H9 (cell line): ENCODE measurements at regions not wholly inside any gene's neighbourhood (a gene's known extent, or its start where the extent isn't known, plus 50 kb on each side); places are given as distances from the start of the nearest gene placed in this dataset.

Experiments used
- DNase-seq: peaks from one replicate; pipeline ENCODE4 v3.0.0-alpha.2; 2017
- H2AFZ ChIP-seq: one replicate; pipeline ENCODE4 v1.6.1; 2013; ENCODE audit warnings: mild to moderate bottlenecking, low read length, control low read depth, moderate library complexity
- H2AK5ac ChIP-seq: 2 replicates; pipeline ENCODE4 v1.6.1; 2013; ENCODE audit warnings: low read length, control low read depth, mixed read lengths; ENCODE audit not compliant: insufficient read length
- H2BK120ac ChIP-seq: one replicate; pipeline ENCODE4 v1.6.1; 2013; ENCODE audit warnings: low read depth, mild to moderate bottlenecking, low read length, control low read depth, inconsistent platforms; ENCODE audit not compliant: poor library complexity, severe bottlenecking
- H2BK12ac ChIP-seq: 2 replicates; pipeline ENCODE4 v1.6.1; 2013; ENCODE audit warnings: low read length, control low read depth, mixed read lengths, low read depth; ENCODE audit not compliant: insufficient read length
- H2BK15ac ChIP-seq: 2 replicates; pipeline ENCODE4 v1.6.1; 2013; ENCODE audit warnings: low read depth, low read length, control low read depth
- H2BK20ac ChIP-seq: one replicate; pipeline ENCODE4 v1.6.1; 2013; ENCODE audit warnings: low read depth, mild to moderate bottlenecking, low read length, control low read depth, inconsistent platforms; ENCODE audit not compliant: poor library complexity, severe bottlenecking
- H2BK5ac ChIP-seq: 2 replicates; pipeline ENCODE4 v1.6.1; 2013; ENCODE audit warnings: low read length, control low read depth, mixed read lengths; ENCODE audit not compliant: insufficient read length
- H3K14ac ChIP-seq: 2 replicates; pipeline ENCODE4 v1.6.1; 2013; ENCODE audit warnings: low read length, control low read depth; ENCODE audit not compliant: insufficient read depth
- H3K18ac ChIP-seq: 2 replicates; pipeline ENCODE4 v1.6.1; 2013; ENCODE audit warnings: low read depth, mild to moderate bottlenecking, mixed read lengths, low read length, control low read depth; ENCODE audit not compliant: insufficient read length
- H3K23ac ChIP-seq: 2 replicates; pipeline ENCODE4 v1.6.1; 2013; ENCODE audit warnings: low read length, control low read depth, mixed read lengths, low read depth; ENCODE audit not compliant: insufficient read length
- H3K23me2 ChIP-seq: 2 replicates; pipeline ENCODE4 v1.6.1; 2013; ENCODE audit warnings: low read depth, mild to moderate bottlenecking, mixed read lengths, low read length, control low read depth; ENCODE audit not compliant: insufficient read length, poor library complexity, severe bottlenecking
- H3K27ac ChIP-seq: 2 replicates; pipeline ENCODE4 v1.5.1; 2013; ENCODE audit warnings: low read length, control low read depth, mixed read lengths, low read depth; ENCODE audit not compliant: insufficient read length
- H3K27me3 ChIP-seq: 2 replicates; pipeline ENCODE4 v1.6.1; 2013; ENCODE audit warnings: low read length, control low read depth, inconsistent platforms; ENCODE audit not compliant: insufficient read depth
- H3K4ac ChIP-seq: 2 replicates; pipeline ENCODE4 v1.6.1; 2013; ENCODE audit warnings: low read depth, mild to moderate bottlenecking, control low read depth, inconsistent platforms, low read length, moderate library complexity
- H3K4me1 ChIP-seq: 2 replicates; pipeline ENCODE4 v1.6.1; 2013; ENCODE audit warnings: low read length, control low read depth, inconsistent platforms; ENCODE audit not compliant: insufficient read depth
- H3K4me2 ChIP-seq: 2 replicates; pipeline ENCODE4 v1.6.1; 2013; ENCODE audit warnings: low read length, control low read depth, mixed read lengths; ENCODE audit not compliant: insufficient read length, insufficient read depth
- H3K56ac ChIP-seq: 2 replicates; pipeline ENCODE4 v1.6.1; 2013; ENCODE audit warnings: low read depth, mild to moderate bottlenecking, mixed read lengths, low read length, control low read depth; ENCODE audit not compliant: insufficient read length
- H3K79me1 ChIP-seq: 2 replicates; pipeline ENCODE4 v1.6.1; 2013; ENCODE audit warnings: low read depth, mild to moderate bottlenecking, moderate library complexity, low read length, control low read depth, inconsistent platforms; ENCODE audit not compliant: insufficient read depth, poor library complexity, severe bottlenecking
- H3K79me2 ChIP-seq: 2 replicates; pipeline ENCODE4 v1.6.1; 2013; ENCODE audit warnings: low read length, control low read depth, inconsistent platforms; ENCODE audit not compliant: insufficient read depth
- H3K9ac ChIP-seq: 2 replicates; pipeline ENCODE4 v1.6.1; 2013; ENCODE audit warnings: low read length, control low read depth, mixed read lengths; ENCODE audit not compliant: insufficient read length; ENCODE audit errors: extremely low read depth
- H3K9me3 ChIP-seq: one replicate; pipeline ENCODE4 v1.6.1; 2013; ENCODE audit warnings: low read depth, low read length, inconsistent platforms; ENCODE audit not compliant: control insufficient read depth
- H3T11ph ChIP-seq: one replicate; pipeline ENCODE4 v1.6.1; 2013; ENCODE audit warnings: mild to moderate bottlenecking, low read length, control low read depth, inconsistent platforms
- H4K20me1 ChIP-seq: one replicate; pipeline ENCODE4 v1.6.1; 2013; ENCODE audit not compliant: control insufficient read depth, insufficient read length, insufficient read depth
- H4K5ac ChIP-seq: 2 replicates; pipeline ENCODE4 v1.6.1; 2013; ENCODE audit warnings: low read depth, mild to moderate bottlenecking, mixed read lengths, low read length, control low read depth; ENCODE audit not compliant: insufficient read length
- H4K8ac ChIP-seq: replicated peaks from 2 replicates; pipeline ENCODE4 v1.6.1; 2013; ENCODE audit warnings: low read length, control low read depth, mixed read lengths, low read depth; ENCODE audit not compliant: insufficient read length
- H4K91ac ChIP-seq: 2 replicates; pipeline ENCODE4 v1.6.1; 2013; ENCODE audit warnings: low read depth, mild to moderate bottlenecking, moderate library complexity, mixed read lengths, low read length, control low read depth; ENCODE audit not compliant: insufficient read length
- H3K27ac Mint-ChIP-seq, 3 experiments: 2 replicates in 2 of 3; 3 replicates in 1 of 3; pipeline ENCODE4 v1.8.0; 2020 to 2021; ENCODE audit warnings: mixed read lengths in 3 of 3, mild to moderate bottlenecking in 1 of 3, moderate library complexity in 1 of 3
- H3K27me3 Mint-ChIP-seq: 2 replicates; pipeline ENCODE4 v1.8.0; 2021; ENCODE audit warnings: low read depth, mild to moderate bottlenecking, moderate library complexity, mixed read lengths
- H3K36me3 Mint-ChIP-seq, 3 experiments: 2 replicates in 2 of 3; 3 replicates in 1 of 3; pipeline ENCODE4 v1.8.0; 2020 to 2021; ENCODE audit warnings: low read depth in 3 of 3, mixed read lengths in 3 of 3; ENCODE audit not compliant: insufficient read depth in 1 of 3
- H3K4me1 Mint-ChIP-seq, 2 experiments: 2 replicates each; pipeline ENCODE4 v1.8.0; 2020; ENCODE audit warnings: mixed read lengths in 2 of 2
- H3K4me3 Mint-ChIP-seq, 2 experiments: 2 replicates in 1 of 2; 3 replicates in 1 of 2; pipeline ENCODE4 v1.8.0; 2020 to 2021; ENCODE audit warnings: mild to moderate bottlenecking in 2 of 2, mixed read lengths in 2 of 2, moderate library complexity in 1 of 2
- H3K9me3 Mint-ChIP-seq, 2 experiments: 2 replicates in 1 of 2; 3 replicates in 1 of 2; pipeline ENCODE4 v1.8.0; 2020; ENCODE audit warnings: mild to moderate bottlenecking in 2 of 2, mixed read lengths in 2 of 2, moderate library complexity in 1 of 2
- CTCF ChIP-seq: fragments of 200-600 bp; sonication (generic); conservative IDR thresholded peaks from 3 replicates; pipeline ENCODE4 v1.8.0; 2021; ENCODE audit warnings: antibody characterized with exemption, mild to moderate bottlenecking
- WGBS: extraction: QIAGEN DNeasy Blood & Tissue Kit; methylation state at CpG from one replicate; pipeline ENCODE4 v1.1.7; 2013; ENCODE audit warnings: missing lambda C conversion rate, low lambda C conversion rate, mixed read lengths; ENCODE audit not compliant: insufficient read length; ENCODE audit errors: extremely low coverage; 5-methylcytosine and 5-hydroxymethylcytosine counted together

DNA sequence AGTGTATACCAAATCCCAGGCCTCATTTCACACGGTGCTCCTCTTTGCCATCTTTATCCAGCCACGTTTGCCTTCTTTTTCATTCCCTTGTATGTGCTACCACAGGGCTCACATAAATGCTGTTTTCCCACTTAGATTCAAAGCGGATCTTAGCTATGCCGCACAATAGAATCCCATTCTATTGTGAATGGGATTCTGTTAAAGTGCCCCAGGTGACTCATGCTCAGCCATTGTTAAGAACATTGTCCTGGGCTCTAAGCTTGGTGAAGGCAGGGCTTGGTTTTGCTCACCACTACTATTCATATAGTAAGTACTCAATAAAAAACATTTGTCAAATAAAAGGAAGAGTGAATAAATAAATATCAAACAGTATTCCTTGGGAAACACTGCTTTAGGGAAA lies 72.3 kb upstream of the PHYHIPL start:
- no peak overlapping the region for H4K8ac ChIP-seq
- no peaks in the 10 kb centered on the region for H3K27me3 ChIP-seq
- H4K91ac ChIP-seq = no peak overlapping the region
- H2AFZ ChIP-seq = no peak overlapping the region
- H3K9me3 Mint-ChIP-seq = no peaks in the 10 kb centered on the region
- no peak overlapping the region for H3K18ac ChIP-seq
- H3K4me3 Mint-ChIP-seq = no peak overlapping the region
- H3K36me3 Mint-ChIP-seq = no peaks in the 10 kb centered on the region
- no peak overlapping the region for H3K23ac ChIP-seq
- no peak overlapping the region for H3T11ph ChIP-seq
- no peak overlapping the region for H4K5ac ChIP-seq
- no peaks in the 10 kb centered on the region for H3K79me1 ChIP-seq
- no CpG with 5 or more reads among the region's 4 CpGs for WGBS
- H2BK12ac ChIP-seq = no peak overlapping the region
- H3K23me2 ChIP-seq = no peaks in the 10 kb centered on the region
- H3K14ac ChIP-seq = no peak overlapping the region
- no peak overlapping the region for H2BK120ac ChIP-seq
- H3K4me1 Mint-ChIP-seq = peaks cover 7 to 10% of the 10 kb centered on the region in 2 experiments
- no peaks in the 10 kb centered on the region for H4K20me1 ChIP-seq
- no peak overlapping the region for H3K9ac ChIP-seq
- H3K4ac ChIP-seq = no peak overlapping the region
- H3K79me2 ChIP-seq = no peaks in the 10 kb centered on the region
- H3K4me1 ChIP-seq = no peaks in the 10 kb centered on the region
- no peak overlapping the region for H3K4me2 ChIP-seq
- peaks cover 12% of the 10 kb centered on the region for H3K27me3 Mint-ChIP-seq
- H2BK20ac ChIP-seq = no peak overlapping the region
- no peak overlapping the region for H3K27ac ChIP-seq
- H2BK15ac ChIP-seq = no peak overlapping the region
- DNase-seq = peak; percentile 27
- H2AK5ac ChIP-seq = no peak overlapping the region
- H2BK5ac ChIP-seq = no peak overlapping the region
- TF ChIP-seq CTCF = no peak
- H3K9me3 ChIP-seq = no peaks in the 10 kb centered on the region
- H3K27ac Mint-ChIP-seq = peak overlapping the region in 1 of 3 experiments; percentile 58; a peak in 1 of 7 replicates
- H3K56ac ChIP-seq = no peak overlapping the region
